NCI-H2107 (cell line): ENCODE measurements at regions not wholly inside any gene's neighbourhood (a gene's known extent, or its start where the extent isn't known, plus 50 kb on each side); places are given as distances from the start of the nearest gene placed in this dataset.

Experiments
- DNase-seq: peaks from one replicate; lab custom pipeline; 2025; lab: John Stamatoyannopoulos, UW

- no peak for DNase-seq
Observed at GRCh38 chr19:28420811-28421550, 792.0 kb downstream of the UQCRFS1 start.

DNA sequence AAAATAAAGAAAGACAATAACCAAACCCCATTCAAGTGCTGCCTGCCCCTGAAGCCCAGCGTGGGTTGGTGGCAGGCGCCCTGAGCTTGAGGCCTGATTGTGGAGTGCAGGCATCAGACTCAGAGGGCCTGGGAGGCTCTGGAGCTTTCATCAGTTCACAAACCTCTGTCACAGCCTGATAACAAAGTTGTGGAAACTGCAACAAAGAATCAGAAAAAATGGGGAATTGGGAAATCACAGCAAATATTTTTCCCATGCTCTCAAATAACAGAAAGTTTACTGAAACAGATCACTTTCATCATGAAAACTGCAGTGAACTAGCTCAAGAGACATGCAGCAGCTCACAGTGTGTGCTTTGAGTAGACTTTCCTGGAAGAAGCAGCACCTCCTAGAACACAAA, 793.6 kb downstream of the UQCRFS1 start:
- no peak for DNase-seq

DNA sequence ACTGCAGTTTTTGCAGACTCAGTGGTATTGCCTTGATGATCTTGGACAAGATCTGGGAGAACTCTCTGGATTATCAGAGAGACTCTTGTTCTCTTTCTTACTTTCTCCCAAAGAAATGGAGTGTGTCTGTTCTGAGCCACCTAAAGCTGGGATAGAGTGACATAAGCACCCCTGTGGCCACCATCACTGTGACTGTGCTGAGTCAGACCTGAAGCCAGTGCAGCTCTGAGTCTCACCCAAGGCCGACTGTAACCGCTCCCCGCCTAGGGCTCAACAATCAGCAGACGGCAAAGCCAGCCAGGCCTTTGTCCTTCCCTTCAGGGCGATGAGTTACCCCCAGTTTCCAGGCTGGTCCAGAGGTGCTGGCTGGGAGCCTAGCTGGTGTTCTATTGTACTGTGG, 795.6 kb downstream of the UQCRFS1 start:
- no peak for DNase-seq

GRCh38 chr19:28416245-28416644, 796.7 kb downstream of the UQCRFS1 start:
- DNase-seq = no peak

DNA sequence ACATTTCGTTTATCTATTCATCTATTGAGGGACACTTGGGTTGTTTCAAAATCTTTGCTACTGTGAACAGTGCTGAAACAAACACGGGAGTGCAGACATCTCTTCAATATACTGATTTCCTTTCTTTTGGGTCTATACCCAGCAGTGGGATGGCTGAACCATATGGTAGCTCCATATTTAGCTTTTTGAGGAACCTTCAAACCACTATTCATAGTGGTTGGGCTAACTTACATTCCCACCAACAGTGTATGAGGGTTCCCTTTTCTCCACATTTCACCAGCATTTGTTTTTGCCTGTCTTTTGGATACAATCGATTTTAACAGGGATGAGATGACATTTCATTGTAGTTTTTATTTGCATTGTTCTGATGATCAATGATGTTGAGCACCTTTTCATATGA, 798.2 kb downstream of the UQCRFS1 start:
- DNase-seq = no peak

DNA sequence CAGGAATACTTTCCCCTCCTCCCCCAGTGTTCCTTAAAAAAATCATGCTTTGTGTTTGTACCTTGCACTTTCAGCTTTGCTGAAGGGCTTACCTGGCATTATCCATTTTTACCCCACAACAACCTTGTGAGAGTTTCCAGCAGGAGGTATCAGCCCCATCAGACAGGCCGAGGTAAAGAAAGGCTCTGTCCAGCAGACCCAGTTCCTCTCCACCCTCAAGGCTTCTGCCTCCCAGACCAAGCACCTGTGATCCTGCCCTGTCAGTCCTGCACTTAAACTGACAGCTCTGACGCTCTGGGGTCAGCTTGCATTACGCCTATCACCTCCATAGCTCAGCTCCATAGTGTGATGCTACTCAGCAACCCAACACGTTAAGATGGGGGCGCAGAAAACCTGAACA, 803.1 kb downstream of the UQCRFS1 start:
- no peak for DNase-seq

- DNase-seq = no peak
Observed at GRCh38 chr19:28406966-28407365, 806.0 kb downstream of the UQCRFS1 start.

DNA sequence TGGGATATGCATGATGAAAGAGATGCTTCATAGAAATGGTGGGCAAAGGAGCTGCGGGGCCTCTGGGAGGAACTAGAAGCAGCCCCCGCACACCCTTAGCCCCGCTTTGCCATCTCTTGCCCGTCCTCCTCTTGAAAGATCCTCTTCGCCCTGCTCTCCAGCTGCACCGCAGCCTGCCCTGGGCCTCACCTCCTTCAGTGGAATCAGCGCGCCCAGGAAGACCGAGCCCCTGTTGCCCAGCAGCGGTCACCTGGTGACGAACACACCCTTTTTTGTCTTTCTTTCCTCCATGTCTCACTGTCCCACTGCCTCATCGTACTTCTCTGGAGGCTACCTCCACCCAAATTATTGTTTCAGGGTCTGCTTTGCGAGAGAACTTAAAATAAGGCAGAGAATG, 807.6 kb downstream of the UQCRFS1 start:
- DNase-seq = no peak

DNA sequence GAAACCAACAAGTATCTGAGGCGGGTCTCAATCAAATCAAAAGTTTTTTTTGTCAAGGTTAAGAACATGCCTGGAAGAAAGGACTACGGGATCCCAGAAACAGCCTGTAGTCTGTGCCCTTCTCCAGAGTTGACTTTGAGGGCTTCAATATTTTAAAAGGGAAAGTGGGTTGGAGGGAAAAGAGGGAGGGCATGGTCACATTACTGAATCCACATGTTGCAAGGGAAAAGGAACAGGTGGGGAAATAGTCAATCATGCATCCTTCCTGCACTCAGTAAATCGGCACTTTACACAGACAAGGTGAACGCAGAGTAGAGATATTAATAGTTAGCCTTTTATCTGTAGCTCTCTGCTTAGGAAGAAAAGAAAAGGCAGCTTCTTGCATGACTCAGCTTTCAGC, 808.5 kb downstream of the UQCRFS1 start:
- no peak for DNase-seq

DNA sequence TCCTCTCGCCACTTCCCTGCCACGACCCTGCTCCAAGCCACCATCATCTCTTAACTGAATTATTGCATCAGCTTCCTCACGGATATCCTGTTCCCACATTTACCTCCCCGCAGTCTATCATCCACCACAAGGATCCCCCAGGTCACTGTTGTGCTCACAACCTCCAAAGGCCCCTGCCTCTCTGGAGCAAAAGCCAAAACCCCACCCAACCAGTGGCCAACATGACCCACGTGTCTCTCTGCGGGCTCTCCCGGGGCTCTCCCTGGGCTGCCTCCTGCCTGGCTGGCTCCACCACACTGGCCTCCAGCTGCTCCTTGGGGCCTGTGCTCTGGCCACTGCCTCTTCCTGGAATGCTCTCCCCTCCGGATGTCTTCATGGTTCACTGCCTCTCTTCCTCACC, 809.3 kb downstream of the UQCRFS1 start:
- no peak for DNase-seq

DNA sequence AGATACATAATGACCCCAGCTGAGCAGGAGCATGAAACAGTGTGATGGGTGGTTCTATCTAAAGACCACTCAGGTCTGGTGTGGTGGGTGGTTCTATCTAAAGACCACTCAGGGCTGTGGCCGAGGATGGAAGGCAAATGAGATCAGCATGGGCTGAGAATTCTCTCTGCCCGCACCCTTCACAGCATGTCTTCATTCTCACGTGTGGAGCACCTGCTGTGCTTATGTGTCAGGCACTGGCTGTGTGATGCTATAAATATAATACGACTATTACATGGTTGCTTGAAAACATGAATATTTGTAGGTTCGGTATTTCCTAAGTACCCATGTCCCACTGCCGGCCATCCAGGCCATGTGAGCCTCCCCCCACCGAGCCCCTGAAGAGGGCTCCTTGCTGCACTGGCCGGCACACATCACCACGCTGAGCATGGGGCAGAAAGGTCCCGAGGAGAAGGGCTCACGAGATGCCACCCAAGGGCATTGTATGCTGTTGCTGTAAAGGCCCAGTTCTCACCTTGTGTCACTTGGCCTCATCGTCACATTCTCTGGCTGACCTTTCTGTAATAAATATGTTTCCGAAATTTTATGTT, 810.2 kb downstream of the UQCRFS1 start:
- DNase-seq = no peak

- no peak for DNase-seq
Observed at GRCh38 chr19:28401739-28402424, 811.1 kb downstream of the UQCRFS1 start.

DNA sequence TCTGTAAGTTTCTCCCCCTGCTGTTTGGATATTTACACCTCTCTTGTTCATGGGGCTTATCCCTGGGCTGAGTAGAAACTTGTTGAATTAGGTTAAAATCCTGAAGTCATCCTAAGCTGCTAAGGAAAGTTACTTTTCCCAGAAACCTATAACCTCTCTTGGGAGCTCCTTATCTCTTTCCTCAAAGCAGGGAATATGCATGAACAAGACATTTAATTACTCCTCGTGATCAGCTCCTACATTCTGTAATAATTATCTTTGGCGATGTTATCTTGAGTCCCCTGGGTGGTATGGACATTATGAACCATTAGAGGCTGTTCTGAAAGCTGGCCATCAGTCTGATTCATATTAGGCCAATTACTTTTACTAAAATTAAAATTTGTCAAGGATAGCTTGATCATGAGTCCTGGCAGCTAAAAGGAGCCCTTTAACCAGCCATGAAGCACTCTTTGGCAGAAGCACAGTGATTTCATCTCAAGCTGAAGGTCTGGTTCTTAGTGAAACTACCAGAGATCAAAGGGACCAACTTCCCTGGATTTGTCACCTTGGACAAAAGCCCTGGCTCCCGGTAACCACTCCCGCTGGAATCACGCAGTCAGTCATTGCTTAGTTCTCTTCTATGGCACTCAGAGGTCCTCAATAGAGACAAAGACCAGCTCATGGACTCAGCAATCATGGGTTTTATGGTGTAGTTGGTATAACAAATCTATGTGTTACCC, 811.8 kb downstream of the UQCRFS1 start:
- DNase-seq = no peak

GRCh38 chr19:28399187-28399586, 813.8 kb downstream of the UQCRFS1 start:
- no peak for DNase-seq

DNA sequence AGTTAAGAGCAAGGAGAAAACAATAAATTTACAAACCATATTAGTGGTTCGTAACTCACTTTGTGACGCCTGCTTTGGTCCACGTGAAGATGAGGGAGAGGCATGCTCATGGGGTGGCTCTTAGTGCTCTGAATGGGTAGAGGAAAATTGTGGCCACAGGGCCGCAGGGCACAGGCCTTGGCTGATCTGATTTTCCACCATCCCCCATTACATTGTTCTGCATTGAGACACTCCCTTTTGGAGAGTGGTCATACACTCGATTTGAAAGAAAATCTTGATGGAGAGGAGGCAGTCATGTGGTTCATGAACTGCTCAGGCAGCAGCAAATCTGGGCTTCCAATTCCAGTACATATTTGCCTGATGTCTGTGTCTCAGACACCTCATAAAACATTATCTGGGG, 815.2 kb downstream of the UQCRFS1 start:
- no peak for DNase-seq

DNA sequence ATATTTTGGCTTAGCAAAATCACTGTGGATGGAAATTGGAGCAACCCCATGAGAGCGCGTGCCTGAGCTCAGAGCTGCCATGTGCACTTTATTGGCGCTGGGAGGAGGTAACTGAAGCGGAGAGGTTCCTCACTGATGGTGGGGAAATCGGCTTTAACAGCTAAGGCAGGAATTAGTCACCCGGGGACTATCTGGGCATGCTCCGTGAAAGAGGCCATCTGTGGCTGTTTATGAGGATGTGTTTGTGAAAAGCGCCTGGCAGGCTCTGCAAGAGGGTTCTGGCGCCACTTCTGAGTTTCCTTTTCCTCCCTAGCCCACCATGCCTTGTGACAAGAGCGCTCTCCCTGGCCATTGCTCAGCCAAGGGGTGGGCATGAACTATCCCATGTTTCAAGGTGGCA, 815.6 kb downstream of the UQCRFS1 start:
- DNase-seq = no peak

DNA sequence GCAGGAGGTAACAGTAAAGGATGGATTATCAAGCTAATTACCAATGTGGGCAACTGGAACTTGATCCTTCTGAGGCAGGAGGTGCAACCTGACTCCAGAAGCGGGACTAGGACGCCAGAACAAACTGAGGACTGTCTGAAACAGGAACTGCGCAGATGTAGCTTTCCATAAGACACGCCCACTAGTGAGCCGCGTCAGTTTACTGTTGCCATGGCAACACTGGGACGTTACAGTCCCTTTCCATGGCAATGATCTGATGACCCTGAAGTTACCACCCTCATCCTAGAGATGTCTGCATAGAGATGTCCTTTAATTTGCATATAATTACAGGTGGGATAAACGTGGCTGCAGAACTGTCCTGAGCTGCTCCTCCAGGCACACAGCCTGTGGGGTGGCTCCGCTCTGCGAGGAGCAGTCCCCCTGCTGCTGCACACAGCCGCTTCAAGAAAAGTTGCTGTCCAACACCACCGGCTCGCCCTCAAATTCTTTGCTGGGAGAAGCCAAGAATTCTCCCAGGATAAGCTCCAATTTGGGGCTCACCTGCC, 816.6 kb downstream of the UQCRFS1 start:
- no peak for DNase-seq

- no peak for DNase-seq
Observed at GRCh38 chr19:28394725-28395124, 818.2 kb downstream of the UQCRFS1 start.

GRCh38 chr19:28393574-28394336, 819.2 kb downstream of the UQCRFS1 start:
- DNase-seq = no peak

- no peak for DNase-seq
Observed at GRCh38 chr19:28388988-28389387, 824.0 kb downstream of the UQCRFS1 start.

DNA sequence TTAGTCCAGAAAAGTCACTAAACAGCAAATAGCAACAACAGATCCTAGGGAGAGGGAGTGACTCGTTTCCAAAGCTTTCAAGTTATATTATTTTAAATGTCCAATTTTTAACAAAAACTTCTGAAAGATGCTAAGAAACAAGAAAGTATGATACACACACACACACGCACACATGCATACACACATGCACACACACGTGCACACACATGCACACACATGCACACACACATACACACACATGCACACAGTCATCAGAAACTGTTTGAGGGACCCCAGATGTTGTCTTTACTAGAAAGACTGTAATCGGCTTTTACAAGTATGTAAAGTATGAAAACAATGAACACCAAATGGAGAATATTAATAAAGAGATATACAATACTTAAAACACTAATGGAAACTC, 825.4 kb downstream of the UQCRFS1 start:
- no peak for DNase-seq

DNA sequence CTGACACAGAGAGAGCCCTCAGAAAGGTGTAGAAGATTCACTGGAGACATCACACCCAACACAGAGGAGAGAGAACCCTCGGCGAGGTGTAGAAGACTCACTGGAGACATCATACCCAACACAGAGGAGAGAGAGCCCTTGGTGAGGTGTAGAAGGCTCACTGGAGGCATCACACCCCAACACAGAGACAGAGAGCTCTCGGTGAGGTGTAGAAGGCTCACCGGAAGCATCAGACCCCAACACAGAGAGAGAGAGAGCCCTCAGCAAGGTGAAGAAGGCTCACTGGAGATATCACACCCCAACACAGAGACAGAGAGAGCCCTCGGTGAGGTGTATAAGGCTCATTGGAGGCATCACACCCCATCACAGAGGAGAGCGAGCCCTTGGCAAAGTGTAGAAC, 826.5 kb downstream of the UQCRFS1 start:
- no peak for DNase-seq
